IMR-90 (cell line): ENCODE measurements at regions not wholly inside any gene's neighbourhood (a gene's known extent, or its start where the extent isn't known, plus 50 kb on each side); places are given as distances from the start of the nearest gene placed in this dataset.

Experiments
- ATAC-seq: fragments of 200-7000 bp; cut with Tn5 transposase; 2 replicates; pipeline ENCODE4 v1.9.1; 2020; ENCODE audit warnings: low read depth, mild to moderate bottlenecking, moderate library complexity
- BruUV-seq: library from RNA; stranded (reverse); fragments of 400-500 nt; replicated peaks from 2 replicates; lab custom pipeline; 2021; lab: Mats Ljungman, UMichigan
- CTCF ChIA-PET: fragments of 300-600 bp; formaldehyde crosslinking; extraction: SDS; loops from one replicate; lab custom pipeline; 2021; ENCODE audit warnings: antibody characterized with exemption; lab: Yijun Ruan, JAX
- POLR2A ChIA-PET: fragments of 300-600 bp; sonication (Branson Sonifier 250); formaldehyde crosslinking; loops from one replicate; lab custom pipeline; 2022; ENCODE audit warnings: antibody characterized with exemption; ENCODE audit not compliant: unreplicated experiment; lab: Charles Lee
- DNase-seq: peaks from one replicate; pipeline ENCODE4 v3.0.0; 2013
- H2AFZ ChIP-seq: replicated peaks from 2 replicates; pipeline ENCODE3; 2013; ENCODE audit warnings: low read length, mild to moderate bottlenecking; ENCODE audit not compliant: poor library complexity
- H2AK5ac ChIP-seq: 2 replicates; pipeline ENCODE4 v1.6.1; 2013; ENCODE audit warnings: low read depth, low read length, inconsistent platforms
- H2AK9ac ChIP-seq: replicated peaks from 2 replicates; pipeline ENCODE3; 2013; ENCODE audit warnings: mild to moderate bottlenecking, low read depth, low read length, moderate library complexity; ENCODE audit not compliant: poor library complexity
- H2BK120ac ChIP-seq: 2 replicates; pipeline ENCODE4 v1.6.1; 2013; ENCODE audit warnings: low read depth, low read length, inconsistent platforms
- H2BK15ac ChIP-seq: 3 replicates; pipeline ENCODE4 v1.6.1; 2013; ENCODE audit warnings: low read depth, low read length, inconsistent platforms
- H2BK20ac ChIP-seq: 2 replicates; pipeline ENCODE4 v1.6.1; 2013; ENCODE audit warnings: low read depth, mild to moderate bottlenecking, inconsistent platforms, low read length, moderate library complexity
- H2BK5ac ChIP-seq: 2 replicates; pipeline ENCODE4 v1.6.1; 2013; ENCODE audit warnings: mild to moderate bottlenecking, low read depth, low read length, inconsistent platforms; ENCODE audit not compliant: poor library complexity, severe bottlenecking
- H3K14ac ChIP-seq: replicated peaks from 2 replicates; pipeline ENCODE4 v1.6.1; 2013; ENCODE audit warnings: low read depth, low read length, inconsistent platforms
- H3K18ac ChIP-seq: 2 replicates; pipeline ENCODE4 v1.6.1; 2013; ENCODE audit warnings: low read depth, low read length, control low read depth
- H3K23ac ChIP-seq: 2 replicates; pipeline ENCODE4 v1.6.1; 2013; ENCODE audit warnings: low read depth, low read length, inconsistent platforms
- H3K27ac ChIP-seq: 2 replicates; pipeline ENCODE4 v1.5.1; 2013; ENCODE audit warnings: mild to moderate bottlenecking, control low read depth, low read length; ENCODE audit not compliant: insufficient read depth
- H3K27me3 ChIP-seq: 2 replicates; pipeline ENCODE4 v1.6.1; 2013; ENCODE audit warnings: low read length; ENCODE audit not compliant: control insufficient read depth, insufficient read depth
- H3K36me3 ChIP-seq: 2 replicates; pipeline ENCODE4 v1.6.1; 2013; ENCODE audit warnings: low read length, mixed read lengths; ENCODE audit not compliant: control insufficient read depth, insufficient read depth
- H3K4ac ChIP-seq: 2 replicates; pipeline ENCODE4 v1.6.1; 2013; ENCODE audit warnings: low read depth, low read length, inconsistent platforms
- H3K4me1 ChIP-seq: 2 replicates; pipeline ENCODE4 v1.6.1; 2013; ENCODE audit warnings: low read length, mixed read lengths; ENCODE audit not compliant: control insufficient read depth, insufficient read depth
- H3K4me2 ChIP-seq: 2 replicates; pipeline ENCODE4 v1.6.1; 2013; ENCODE audit warnings: low read depth, mild to moderate bottlenecking, control low read depth, low read length, moderate library complexity
- H3K4me3 ChIP-seq: 2 replicates; pipeline ENCODE4 v1.5.1; 2013; ENCODE audit warnings: low read depth, mild to moderate bottlenecking, control low read depth, low read length, moderate library complexity; ENCODE audit not compliant: insufficient read depth
- H3K56ac ChIP-seq: 2 replicates; pipeline ENCODE4 v1.6.1; 2013; ENCODE audit warnings: low read length, inconsistent platforms; ENCODE audit not compliant: insufficient read depth; ENCODE audit errors: extremely low read depth
- H3K79me1 ChIP-seq, 2 experiments: 2 replicates each; pipeline ENCODE4 v1.6.1; 2013; ENCODE audit warnings: low read length in 2 of 2, inconsistent platforms in 1 of 2, low read depth in 1 of 2
- H3K9ac ChIP-seq: 2 replicates; pipeline ENCODE4 v1.6.1; 2013; ENCODE audit warnings: low read depth, low read length, control low read depth
- H3K9me1 ChIP-seq: 2 replicates; pipeline ENCODE4 v1.6.1; 2013; ENCODE audit warnings: low read length, inconsistent platforms; ENCODE audit not compliant: insufficient read depth
- H3K9me3 ChIP-seq: 2 replicates; pipeline ENCODE4 v1.6.1; 2013; ENCODE audit warnings: low read length; ENCODE audit not compliant: control insufficient read depth, insufficient read depth
- H4K20me1 ChIP-seq: 2 replicates; pipeline ENCODE4 v1.6.1; 2013; ENCODE audit warnings: low read length, inconsistent platforms; ENCODE audit not compliant: insufficient read depth
- H4K5ac ChIP-seq: 2 replicates; pipeline ENCODE4 v1.6.1; 2013; ENCODE audit warnings: mild to moderate bottlenecking, low read depth, low read length, control low read depth
- H4K8ac ChIP-seq, 2 experiments: 2 replicates each; pipeline ENCODE4 v1.6.1; 2013; ENCODE audit warnings: low read depth in 2 of 2, low read length in 2 of 2, control low read depth in 1 of 2, inconsistent platforms in 1 of 2
- H4K91ac ChIP-seq: 2 replicates; pipeline ENCODE4 v1.6.1; 2013; ENCODE audit warnings: low read depth, low read length, inconsistent platforms; ENCODE audit not compliant: insufficient read depth
- POLR2A ChIP-seq: IDR thresholded peaks from 2 replicates; pipeline ENCODE4 v1.6.1; 2012; ENCODE audit warnings: mild to moderate bottlenecking, low read depth, low read length
- WGBS, 2 experiments: methylation state at CpG; one replicate each; pipeline versions ENCODE4 v1.1.5 to v1.1.7; 2013; ENCODE audit warnings: missing lambda C conversion rate in 2 of 2; ENCODE audit not compliant: insufficient read length in 1 of 2; ENCODE audit errors: extremely low coverage in 2 of 2; 5-methylcytosine and 5-hydroxymethylcytosine counted together
- dilution Hi-C: fragments of 300-500 bp; cut with HindIII; formaldehyde crosslinking; loops from one replicate; pipeline ENCODE4 v1.14.3; 2018; ENCODE audit warnings: low sequenced_read_pairs; ENCODE audit not compliant: unreplicated experiment
- in situ Hi-C: fragments of 300-500 bp; cut with MboI; formaldehyde crosslinking; loops from 3 replicates; pipeline ENCODE4 v1.14.3; 2019; ENCODE audit warnings: low sequenced_read_pairs, inconsistent platforms, mixed read lengths
- intact Hi-C: fragments of 100-400 bp; cut with micrococcal nuclease; formaldehyde crosslinking; loops from 2 replicates; pipeline ENCODE4 v1.10.0; 2022
- TF ChIP-seq, protein P1 (sequence below): conservative IDR thresholded peaks from 2 replicates; pipeline ENCODE4 v1.5.1; 2012; ENCODE audit warnings: mild to moderate bottlenecking, low read depth, low read length, improper control_type of control experiment

DNA sequence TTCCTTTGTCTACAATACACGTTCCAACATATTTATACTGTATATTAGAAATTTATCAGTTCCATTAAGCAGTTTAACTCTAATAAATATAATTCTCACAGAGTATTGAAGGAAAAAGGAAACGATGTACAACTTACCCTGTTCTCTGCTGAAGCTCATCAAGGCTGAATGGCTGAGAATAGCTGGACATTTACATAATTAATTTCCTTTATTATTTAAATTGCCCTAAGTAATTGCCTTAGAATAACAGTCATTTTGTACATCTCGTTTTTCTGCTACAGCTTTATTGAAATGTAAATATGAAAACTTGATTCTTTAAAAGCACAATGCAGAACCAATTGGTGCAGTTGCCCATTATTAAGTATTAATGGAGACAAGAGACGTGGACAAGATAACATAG, 648.3 kb upstream of the ATXN8OS start:
- H3K9ac ChIP-seq, result no peak overlapping the region
- DNase-seq (no peak), ATAC-seq (no peak)
- no peak overlapping the region for H3K4me2 ChIP-seq
- intact Hi-C loops (no loop called here), dilution Hi-C loops (no loop called here), in situ Hi-C loops (no loop called here)
- H3K56ac ChIP-seq, result no peak overlapping the region
- no peak overlapping the region for H3K4me3 ChIP-seq
- no peak overlapping the region for H3K4ac ChIP-seq
- H3K27ac ChIP-seq, result no peak overlapping the region
- no peaks in the 10 kb centered on the region for H3K9me1 ChIP-seq
- no peaks in the 10 kb centered on the region for H4K20me1 ChIP-seq
- no TSS peak for BruUV-seq
- H2BK15ac ChIP-seq, result no peak overlapping the region
- TF ChIP-seq POLR2A, result no peak
- TF ChIP-seq, protein P1, sequence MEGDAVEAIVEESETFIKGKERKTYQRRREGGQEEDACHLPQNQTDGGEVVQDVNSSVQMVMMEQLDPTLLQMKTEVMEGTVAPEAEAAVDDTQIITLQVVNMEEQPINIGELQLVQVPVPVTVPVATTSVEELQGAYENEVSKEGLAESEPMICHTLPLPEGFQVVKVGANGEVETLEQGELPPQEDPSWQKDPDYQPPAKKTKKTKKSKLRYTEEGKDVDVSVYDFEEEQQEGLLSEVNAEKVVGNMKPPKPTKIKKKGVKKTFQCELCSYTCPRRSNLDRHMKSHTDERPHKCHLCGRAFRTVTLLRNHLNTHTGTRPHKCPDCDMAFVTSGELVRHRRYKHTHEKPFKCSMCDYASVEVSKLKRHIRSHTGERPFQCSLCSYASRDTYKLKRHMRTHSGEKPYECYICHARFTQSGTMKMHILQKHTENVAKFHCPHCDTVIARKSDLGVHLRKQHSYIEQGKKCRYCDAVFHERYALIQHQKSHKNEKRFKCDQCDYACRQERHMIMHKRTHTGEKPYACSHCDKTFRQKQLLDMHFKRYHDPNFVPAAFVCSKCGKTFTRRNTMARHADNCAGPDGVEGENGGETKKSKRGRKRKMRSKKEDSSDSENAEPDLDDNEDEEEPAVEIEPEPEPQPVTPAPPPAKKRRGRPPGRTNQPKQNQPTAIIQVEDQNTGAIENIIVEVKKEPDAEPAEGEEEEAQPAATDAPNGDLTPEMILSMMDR, result no peak
- no peak overlapping the region for H2BK120ac ChIP-seq
- WGBS, 2 experiments, result no CpG with 5 or more reads among the region's 4 CpGs
- no peak overlapping the region for H2BK5ac ChIP-seq
- no peak overlapping the region for H4K5ac ChIP-seq
- H3K36me3 ChIP-seq, result no peaks in the 10 kb centered on the region
- H3K18ac ChIP-seq, result no peak overlapping the region
- ChIA-PET CTCF (no interaction called here), POLR2A (no interaction called here)
- H3K27me3 ChIP-seq, result no peaks in the 10 kb centered on the region
- H3K14ac ChIP-seq, result no peak overlapping the region
- H2AK9ac ChIP-seq, result no peak overlapping the region
- no peak overlapping the region for H2BK20ac ChIP-seq
- H3K23ac ChIP-seq, result no peak overlapping the region
- H3K4me1 ChIP-seq, result no peaks in the 10 kb centered on the region
- H2AFZ ChIP-seq, result no peak overlapping the region
- H2AK5ac ChIP-seq, result no peak overlapping the region
- H4K91ac ChIP-seq, result no peak overlapping the region
- H4K8ac ChIP-seq, result no peak overlapping the region
- peaks cover 3% of the 10 kb centered on the region; the same call in 1 of the 2 replicates for H3K9me3 ChIP-seq
- H3K79me1 ChIP-seq, result no peaks in the 10 kb centered on the region
